ENCODE measurements at regions not wholly inside any gene's neighbourhood (a gene's known extent, or its start where the extent isn't known, plus 50 kb on each side); places are given as distances from the start of the nearest gene placed in this dataset.
"Not testable (repeated sequence)": the region's sequence is repeated elsewhere in the genome, so short reads cannot be mapped to it uniquely, and the experiment has no call there.

GRCh38 chr14:105883066-105884005, 357.0 kb downstream of the TMEM121 start:
- DNase-seq (ENCODE audit: low spot score) (no peak), FAIRE-seq (no peak)

DNA sequence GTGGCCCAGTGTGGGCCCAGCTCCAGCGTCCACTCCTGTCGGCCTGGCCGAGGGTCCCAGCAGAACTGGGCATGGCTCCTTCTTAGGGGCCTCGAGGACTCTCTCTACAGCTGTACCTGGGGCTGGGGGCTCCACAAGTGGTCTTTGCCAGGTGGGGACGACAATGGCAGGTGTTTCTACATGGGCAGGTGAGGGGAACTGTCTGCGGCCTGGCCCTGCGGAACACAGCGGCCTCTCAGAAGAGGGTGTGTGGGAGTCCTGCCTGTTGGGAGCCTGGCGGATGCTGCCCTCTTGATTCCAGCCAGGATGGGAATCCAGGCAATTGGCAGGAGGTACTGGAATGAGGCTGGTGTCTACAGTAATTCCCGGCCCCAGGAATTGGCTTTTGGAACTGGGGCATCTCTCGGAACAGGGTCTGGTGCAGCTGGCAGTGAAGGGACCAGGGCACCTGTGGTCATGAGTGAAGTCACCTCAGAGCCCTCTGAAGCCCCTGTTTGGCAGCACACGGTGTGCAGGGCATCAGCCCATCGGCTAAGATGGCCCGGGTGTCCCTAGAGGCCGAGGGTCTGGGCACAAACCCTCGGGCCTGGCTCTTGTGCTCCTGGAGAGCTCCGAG, 357.9 kb downstream of the TMEM121 start:
- not testable (repeated sequence) for DNase-seq (ENCODE audit: low spot score); FAIRE-seq

DNA sequence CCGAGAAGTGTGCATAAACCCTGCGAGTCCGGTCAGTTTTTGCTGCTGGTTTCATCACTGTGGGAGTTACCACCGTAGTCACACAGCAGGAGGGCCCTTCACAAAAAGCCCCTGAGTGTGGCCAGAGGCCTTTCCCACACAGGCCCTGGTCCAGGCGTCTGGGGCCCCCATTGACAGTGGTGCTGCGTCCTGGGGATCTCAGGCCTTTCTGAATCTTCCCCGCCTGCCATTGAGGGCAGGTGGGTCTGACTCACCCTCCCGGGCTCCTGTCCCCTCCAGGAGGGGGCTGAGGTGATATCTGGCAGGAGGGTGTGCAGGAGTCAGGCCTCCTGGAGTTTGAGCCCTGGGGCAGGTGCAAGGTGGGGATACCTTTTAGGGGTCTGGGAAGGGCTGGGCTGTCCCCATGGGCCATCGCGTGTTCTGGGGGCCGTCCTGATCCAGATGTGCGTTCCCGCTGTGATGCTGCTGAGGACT, 358.5 kb downstream of the TMEM121 start:
- FAIRE-seq: no peak

DNA sequence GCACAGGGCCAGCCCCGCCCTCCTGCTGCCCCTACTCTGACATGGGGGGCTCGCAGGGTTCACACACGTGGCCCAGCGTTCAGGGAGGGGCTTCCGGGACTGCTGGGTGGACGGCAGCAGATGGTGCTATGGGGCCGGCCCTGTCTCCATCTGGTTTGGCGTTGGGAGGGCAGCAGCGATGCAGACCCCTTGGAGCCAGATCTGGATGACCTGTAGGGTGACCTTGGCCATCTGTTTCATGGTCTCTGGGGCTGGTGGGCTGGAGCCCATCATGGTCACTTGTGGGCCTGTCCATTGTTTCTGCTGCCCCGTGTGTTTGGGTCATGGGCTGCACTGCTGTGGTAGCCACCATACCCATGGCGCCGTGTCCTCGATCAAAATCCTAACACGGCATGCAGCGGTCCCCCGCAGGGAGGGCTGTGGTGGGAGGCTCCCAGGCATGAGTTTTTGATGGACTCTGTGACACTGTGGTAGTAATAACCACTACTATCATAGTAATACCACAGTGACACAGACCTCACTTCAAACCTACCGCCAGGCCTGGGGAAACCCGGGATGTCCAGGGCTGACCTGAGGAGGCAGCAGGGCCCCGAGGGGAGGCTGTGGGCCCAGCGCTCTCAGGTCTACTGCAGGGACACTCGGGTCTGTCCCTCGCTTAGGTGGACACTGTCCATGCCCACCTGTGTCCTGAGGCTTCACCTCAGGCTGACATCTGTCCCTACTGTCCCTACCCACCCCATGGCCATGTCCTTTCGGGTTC, 359.4 kb downstream of the TMEM121 start:
- no peak for DNase-seq (ENCODE audit: low spot score)
- no peak for FAIRE-seq

More for the DNA sequence above, 358.5 kb downstream of the TMEM121 start:
- no peak for DNase-seq (ENCODE audit: low spot score)

GRCh38 chr14:105886791-105887191, 360.4 kb downstream of the TMEM121 start:
- not testable (repeated sequence) for FAIRE-seq

DNA sequence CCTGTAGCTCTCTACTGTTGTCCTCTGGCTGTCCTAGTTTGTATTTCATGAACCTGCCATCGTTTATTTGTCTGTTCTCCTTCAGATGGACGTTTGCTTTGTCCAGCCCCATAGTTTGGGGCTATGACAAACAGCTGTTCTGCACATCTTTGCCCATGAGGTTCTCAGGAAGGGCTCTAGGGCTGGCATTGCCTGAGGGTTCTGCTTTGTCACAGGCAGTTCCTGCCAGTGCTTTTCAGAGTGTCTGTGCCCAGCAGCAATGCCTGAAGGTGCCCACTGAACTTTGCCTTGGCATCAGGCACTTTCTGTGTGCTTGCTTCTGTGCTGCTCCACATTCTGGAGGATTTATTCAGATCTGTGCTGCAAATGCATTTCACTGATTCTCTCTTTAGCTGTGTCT, 361.3 kb downstream of the TMEM121 start:
- FAIRE-seq (no peak), DNase-seq (ENCODE audit: low spot score) (no peak)

More at GRCh38 chr14:105886791-105887191, 360.4 kb downstream of the TMEM121 start:
- not testable (repeated sequence) for DNase-seq (ENCODE audit: low spot score)

DNA sequence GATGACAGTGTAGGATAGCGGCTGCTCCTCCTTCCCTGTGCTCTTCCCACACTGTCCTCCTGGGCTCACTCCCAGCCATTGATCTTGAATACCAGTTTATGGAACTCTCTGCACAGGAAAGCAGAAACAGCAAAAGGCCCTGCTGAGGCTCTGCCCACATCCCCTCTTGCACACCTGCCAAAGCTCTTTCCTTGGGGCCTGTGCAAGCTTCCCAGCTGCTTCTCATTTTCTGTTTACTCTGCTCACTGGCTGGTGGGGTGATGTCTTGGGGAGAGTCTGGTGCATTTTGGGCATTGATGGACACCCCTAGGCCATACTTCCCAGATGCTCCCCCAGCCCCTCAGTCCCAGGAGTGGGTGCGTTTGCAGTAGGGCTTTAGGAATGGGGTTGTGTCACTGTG, 361.8 kb downstream of the TMEM121 start:
- FAIRE-seq: no peak
- no peak for DNase-seq (ENCODE audit: low spot score)

DNA sequence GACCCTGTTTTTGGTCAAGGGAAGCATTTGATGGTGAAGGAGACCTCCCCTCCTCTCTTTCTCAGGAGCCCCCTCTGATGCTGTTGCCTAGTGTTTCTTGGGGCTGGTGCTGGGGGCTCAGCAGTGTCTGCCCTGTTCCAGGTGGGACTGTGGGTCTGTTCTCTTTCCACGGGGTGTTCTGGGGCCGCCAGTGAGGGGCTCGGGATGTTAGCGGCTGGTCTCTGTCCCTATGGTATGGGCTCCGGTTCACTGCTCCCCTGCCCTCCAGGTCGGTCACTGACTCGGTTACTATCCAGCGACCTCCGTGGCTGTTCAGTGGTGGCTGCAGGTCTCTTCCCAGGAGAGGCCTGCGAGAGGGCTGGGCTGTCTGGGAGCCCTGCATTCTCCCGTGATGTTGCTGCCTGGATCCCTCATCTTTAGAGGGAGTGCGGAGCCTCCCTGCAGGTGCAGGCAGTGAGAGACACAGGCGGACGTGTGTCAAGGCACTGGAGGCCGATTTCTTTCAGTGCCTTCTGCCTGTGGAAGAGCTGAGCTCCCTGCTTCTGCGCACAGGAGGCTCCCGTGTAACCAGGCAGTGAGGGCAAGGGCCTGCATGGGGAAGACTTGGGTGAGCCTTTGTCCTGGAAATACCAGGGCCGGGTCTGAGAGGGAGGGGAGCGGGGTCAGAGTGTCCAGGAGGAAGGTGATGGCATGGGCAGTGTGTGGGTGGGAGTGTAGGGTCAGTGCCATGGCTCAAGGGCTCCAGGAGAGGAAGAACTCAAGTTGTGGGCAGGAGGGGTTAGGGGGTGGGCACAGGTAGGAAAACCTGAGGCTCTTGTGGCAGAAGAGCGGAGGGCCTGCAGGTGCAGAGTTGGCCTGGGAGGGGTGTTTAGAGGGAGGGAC, 362.6 kb downstream of the TMEM121 start:
- DNase-seq (ENCODE audit: low spot score) (no peak), FAIRE-seq (no peak)

GRCh38 chr14:105889666-105890473, 363.5 kb downstream of the TMEM121 start:
- no peak for DNase-seq (ENCODE audit: low spot score)
- no peak for FAIRE-seq

- no peak for FAIRE-seq
- DNase-seq (ENCODE audit: low spot score): no peak
Measured at GRCh38 chr14:105890474-105891220, 364.3 kb downstream of the TMEM121 start.

DNA sequence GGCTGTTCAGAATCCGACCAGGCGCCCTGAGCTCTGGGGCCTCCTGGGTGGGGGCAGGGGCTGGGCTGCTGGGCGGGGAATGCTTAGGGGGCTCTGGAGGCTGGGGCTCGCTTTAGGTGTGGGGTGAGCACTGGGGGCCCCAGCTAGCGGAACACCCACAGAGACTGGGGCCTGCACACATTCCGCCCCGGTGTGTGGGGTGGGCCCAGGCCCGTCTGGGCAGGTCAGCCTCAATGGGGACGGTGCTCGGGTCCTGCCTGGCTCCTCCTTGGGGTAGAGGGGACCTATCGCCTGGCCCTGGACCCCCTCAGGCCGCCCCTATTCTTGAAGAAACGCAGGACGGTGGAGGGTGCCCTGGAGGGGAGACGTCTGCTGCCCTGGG, 364.8 kb downstream of the TMEM121 start:
- FAIRE-seq (no peak), DNase-seq (ENCODE audit: low spot score) (no peak)

- no peak for DNase-seq (ENCODE audit: low spot score)
- no peak for FAIRE-seq
Measured at GRCh38 chr14:105891631-105892452, 365.5 kb downstream of the TMEM121 start.

DNA sequence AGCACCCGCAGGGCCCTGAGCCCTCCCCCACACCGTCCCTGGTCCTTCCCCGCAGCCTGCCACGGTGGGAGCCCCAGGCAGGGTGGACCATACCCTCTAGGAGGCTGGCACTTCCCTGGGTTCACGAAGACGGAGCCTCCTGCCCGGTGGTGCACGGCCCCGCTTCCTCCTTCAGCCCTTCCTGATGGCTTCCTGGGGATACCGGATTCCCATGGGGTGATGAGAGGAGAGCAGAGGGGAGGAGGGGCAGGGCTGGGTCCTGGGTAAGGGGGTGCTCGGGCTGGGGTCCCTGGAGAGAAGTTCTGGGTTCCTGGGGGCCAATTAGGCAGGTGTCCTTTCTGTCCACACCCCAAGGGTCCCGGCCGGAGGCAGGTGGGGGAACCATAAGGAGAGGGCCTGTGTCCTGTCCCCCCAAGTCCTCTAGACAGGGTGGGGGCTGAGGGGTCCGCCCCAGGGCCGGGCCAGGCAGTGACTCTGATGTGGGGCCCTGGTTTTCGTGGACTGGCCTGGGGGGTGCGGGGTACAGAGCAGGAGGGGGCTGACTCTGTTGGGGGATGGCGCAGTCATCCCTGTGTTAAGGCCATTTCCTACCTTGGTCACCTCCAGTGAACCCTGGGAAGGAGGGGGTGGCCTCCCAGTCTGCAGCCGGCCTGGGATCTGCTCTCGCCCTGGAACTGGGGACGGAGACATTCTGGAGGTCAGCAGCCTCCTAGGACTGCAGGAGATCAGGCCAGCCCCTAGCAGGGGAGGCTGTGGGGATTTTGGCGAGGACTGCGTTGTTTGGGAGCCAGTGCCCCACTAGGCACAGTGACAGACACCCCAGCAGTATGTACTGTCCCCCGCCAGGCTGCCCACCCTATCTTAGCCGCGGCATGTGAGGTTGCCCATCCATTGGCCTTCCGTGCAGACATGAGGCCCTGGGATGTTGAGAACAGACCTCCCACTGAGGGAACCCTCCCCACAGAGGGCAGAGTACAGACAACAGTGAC, 366.4 kb downstream of the TMEM121 start:
- not testable (repeated sequence) for DNase-seq (ENCODE audit: low spot score); FAIRE-seq

DNA sequence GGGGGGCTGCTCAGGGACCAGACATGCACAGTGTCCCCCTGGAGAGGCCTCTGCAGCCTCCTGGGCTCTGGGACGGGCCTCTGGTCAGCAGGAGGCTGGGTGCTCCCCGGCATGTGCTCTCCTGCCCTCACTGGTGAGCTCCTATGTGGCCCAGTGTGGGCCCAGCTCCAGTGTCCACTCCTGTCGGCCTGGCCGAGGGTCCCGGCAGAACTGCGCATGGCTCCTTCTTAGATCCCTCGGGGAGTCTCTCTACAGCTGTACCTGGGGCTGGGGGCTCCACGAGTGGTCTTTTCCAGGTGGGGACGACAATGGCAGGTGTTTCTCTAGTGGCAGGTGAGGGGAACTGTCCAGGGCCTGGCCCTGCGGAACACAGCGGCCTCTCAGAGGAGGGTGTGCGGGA, 367.3 kb downstream of the TMEM121 start:
- not testable (repeated sequence) for DNase-seq (ENCODE audit: low spot score); FAIRE-seq

DNA sequence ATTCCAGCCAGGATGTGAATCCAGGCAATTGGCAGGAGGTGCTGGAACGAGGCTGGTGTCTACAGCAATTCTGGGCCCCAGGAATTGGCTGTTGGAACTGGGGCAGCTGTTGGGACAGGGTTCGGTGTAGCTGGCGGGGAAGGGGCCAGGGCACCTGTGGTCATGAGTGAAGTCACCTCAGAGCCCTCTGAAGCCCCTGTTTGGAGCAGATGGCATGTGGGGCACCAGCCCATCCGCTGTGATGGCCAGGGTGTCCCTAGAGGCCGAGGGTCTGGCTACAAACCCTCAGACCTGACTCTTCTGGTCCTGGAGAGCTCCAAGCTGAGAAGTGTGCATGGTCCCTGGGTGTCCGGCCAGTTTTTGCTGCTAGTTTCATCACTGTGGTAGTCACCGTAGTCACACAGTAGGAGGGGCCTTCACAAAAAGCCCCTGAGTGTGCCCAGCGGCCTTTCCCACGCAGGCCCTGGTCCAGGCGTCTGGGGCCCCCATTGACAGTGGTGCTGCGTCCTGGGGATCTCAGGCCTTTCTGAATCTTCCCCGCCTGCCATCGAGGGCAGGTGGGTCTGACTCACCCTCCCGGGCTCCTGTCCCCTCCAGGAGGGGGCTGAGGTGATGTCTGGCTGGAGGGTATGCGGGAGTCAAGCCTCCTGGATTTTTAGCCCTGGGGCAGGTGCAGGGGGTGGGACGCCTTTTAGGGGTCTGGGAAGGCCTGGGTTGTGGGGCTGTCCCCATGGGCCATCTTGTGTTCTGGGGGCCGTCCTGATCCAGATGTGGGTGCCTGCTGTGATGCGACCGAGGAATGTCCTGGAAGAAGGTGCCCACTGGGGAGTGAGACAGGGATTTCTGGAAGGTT, 368.0 kb downstream of the TMEM121 start:
- DNase-seq (ENCODE audit: low spot score): no peak
- FAIRE-seq: no peak

Measured in urothelium cell line (cell line).